ENCODE measurements at regions not wholly inside any gene's neighbourhood (a gene's known extent, or its start where the extent isn't known, plus 50 kb on each side); places are given as distances from the start of the nearest gene placed in this dataset.

- peak; percentile 63 for DNase-seq
Measured at GRCh38 chr6:14066782-14067406, 50.7 kb upstream of the CD83 start.

GRCh38 chr6:14067656-14068055 is 49.9 kb upstream of the CD83 start:
- DNase-seq: no peak

Data from CD4-positive, alpha-beta T cell treated with Interleukin-4 for 4 hours (primary cell).